WTC11 (cell line): ENCODE measurements at regions not wholly inside any gene's neighbourhood (a gene's known extent, or its start where the extent isn't known, plus 50 kb on each side); places are given as distances from the start of the nearest gene placed in this dataset.

ENCODE experiments used
- CTCF ChIP-seq: fragments of 200-600 bp; IDR thresholded peaks from 2 replicates; pipeline ENCODE4 v1.8.0; 2022; ENCODE audit warnings: antibody characterized with exemption
- FOXK1 ChIP-seq: sonication (generic); formaldehyde crosslinking; IDR thresholded peaks from 2 replicates; pipeline ENCODE4 v1.8.0; 2022; ENCODE audit warnings: mild to moderate bottlenecking, moderate library complexity, missing genetic modification reagents
- PRDM15 ChIP-seq: sonication (generic); formaldehyde crosslinking; IDR thresholded peaks from 2 replicates; pipeline ENCODE4 v1.8.0; 2022; ENCODE audit warnings: missing genetic modification reagents
- RELA ChIP-seq: sonication (generic); formaldehyde crosslinking; IDR thresholded peaks from 2 replicates; pipeline ENCODE4 v1.8.1; 2022; ENCODE audit warnings: missing genetic modification reagents, mild to moderate bottlenecking, borderline replicate concordance
- USF2 ChIP-seq: sonication (generic); formaldehyde crosslinking; IDR thresholded peaks from 2 replicates; pipeline ENCODE4 v1.8.1; 2023; ENCODE audit warnings: mild to moderate bottlenecking, missing genetic modification reagents, moderate library complexity
- ZBTB21 ChIP-seq: sonication (generic); formaldehyde crosslinking; IDR thresholded peaks from 2 replicates; pipeline ENCODE4 v1.8.1; 2023; ENCODE audit warnings: mild to moderate bottlenecking, missing genetic modification reagents, borderline replicate concordance

DNA sequence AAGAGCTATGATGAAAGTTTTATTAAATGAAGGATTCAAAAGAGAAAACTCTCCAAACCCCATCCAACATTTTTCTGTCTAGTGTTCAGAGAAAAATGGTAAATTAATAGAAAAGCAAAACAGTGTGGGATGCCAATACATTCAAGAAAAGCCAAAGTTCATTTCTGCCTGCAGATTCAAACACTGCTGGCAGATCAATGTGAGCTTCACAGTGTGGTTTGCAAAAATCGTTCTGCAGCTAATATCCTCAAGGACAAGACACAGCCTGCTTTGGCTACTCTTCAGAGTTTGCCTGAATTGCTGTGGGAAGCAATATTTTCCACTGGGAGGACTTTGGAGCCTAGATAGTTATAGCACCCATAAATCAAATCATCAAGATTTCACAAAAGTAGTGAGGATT lies 619.9 kb upstream of the SUCLG2 start:
- TF ChIP-seq PRDM15 (CRISPR knock-in tag) (no peak), FOXK1 (CRISPR knock-in tag) (no peak), USF2 (CRISPR knock-in tag) (no peak), CTCF (no peak), RELA (CRISPR knock-in tag) (no peak), ZBTB21 (CRISPR knock-in tag) (no peak)
